Posterior cingulate gyrus (tissue), 11 donors: ENCODE measurements at regions not wholly inside any gene's neighbourhood (a gene's known extent, or its start where the extent isn't known, plus 50 kb on each side); places are given as distances from the start of the nearest gene placed in this dataset.

Source experiments
- DNase-seq, 10 donors: peaks; one replicate each; pipeline versions ENCODE4 v3.0.0 to v3.0.0-alpha.2; 2020 to 2021; ENCODE audit warnings: mixed read lengths in 3 of 10
- intact Hi-C: fragments of 100-400 bp; cut with DNase I; formaldehyde crosslinking; loops from one replicate; pipeline ENCODE4 v1.15.1; 2023

- no peak for DNase-seq
- intact Hi-C loops: no loop called here
Measured at GRCh38 chr7:19623676-19624075, 85.2 kb downstream of the POLR1F start.

GRCh38 chr7:19621740-19622139 lies 87.1 kb downstream of the POLR1F start:
- DNase-seq: no peak
- intact Hi-C loops: no loop called here

- intact Hi-C loops: no loop called here
Measured at GRCh38 chr7:19620470-19620869, 88.4 kb downstream of the POLR1F start.

GRCh38 chr7:19619122-19619521 lies 89.7 kb downstream of the POLR1F start:
- intact Hi-C loops: no loop called here
- DNase-seq: no peak

More at GRCh38 chr7:19620470-19620869, 88.4 kb downstream of the POLR1F start:
- no peak for DNase-seq

- intact Hi-C loops: no loop called here
- no peak for DNase-seq
Measured at GRCh38 chr7:19617901-19618300, 90.9 kb downstream of the POLR1F start.

GRCh38 chr7:19610194-19610943 lies 98.5 kb downstream of the POLR1F start:
- intact Hi-C loops: no loop called here
- DNase-seq: no peak

GRCh38 chr7:19589446-19589845 lies 119.4 kb downstream of the POLR1F start:
- no peak for DNase-seq
- intact Hi-C loops: no loop called here

- intact Hi-C loops: no loop called here
- no peak for DNase-seq
Measured at GRCh38 chr7:19587291-19587690, 121.5 kb downstream of the POLR1F start.

- intact Hi-C loops: no loop called here
- no peak for DNase-seq
Measured at GRCh38 chr7:19585761-19586160, 123.1 kb downstream of the POLR1F start.

GRCh38 chr7:19575909-19576557 lies 132.8 kb downstream of the POLR1F start:
- intact Hi-C loops: no loop called here
- no peak for DNase-seq

- DNase-seq: no peak
- intact Hi-C loops: no loop called here
Measured at GRCh38 chr7:19574131-19574530, 134.7 kb downstream of the POLR1F start.

GRCh38 chr7:19572566-19572965 lies 136.3 kb downstream of the POLR1F start:
- intact Hi-C loops: no loop called here
- no peak for DNase-seq

GRCh38 chr7:19567011-19567410 lies 141.8 kb downstream of the POLR1F start:
- DNase-seq: no peak
- intact Hi-C loops: no loop called here

GRCh38 chr7:19565602-19566001 lies 143.2 kb downstream of the POLR1F start:
- intact Hi-C loops: no loop called here

GRCh38 chr7:19561121-19561805 lies 147.6 kb downstream of the POLR1F start:
- no peak for DNase-seq
- intact Hi-C loops: no loop called here

More at GRCh38 chr7:19565602-19566001, 143.2 kb downstream of the POLR1F start:
- no peak for DNase-seq

GRCh38 chr7:19560111-19560883 lies 148.5 kb downstream of the POLR1F start:
- intact Hi-C loops: no loop called here
- no peak for DNase-seq

GRCh38 chr7:19558527-19558926 lies 150.3 kb downstream of the POLR1F start:
- DNase-seq: no peak
- intact Hi-C loops: no loop called here

- no peak for DNase-seq
- intact Hi-C loops: no loop called here
Measured at GRCh38 chr7:19557726-19558465, 150.9 kb downstream of the POLR1F start.

- intact Hi-C loops: no loop called here
- no peak for DNase-seq
Measured at GRCh38 chr7:19554581-19554980, 154.3 kb downstream of the POLR1F start.

- DNase-seq: no peak
- intact Hi-C loops: no loop called here
Measured at GRCh38 chr7:19552576-19552975, 156.3 kb downstream of the POLR1F start.
